Left kidney (tissue), 1 donor: ENCODE measurements at regions not wholly inside any gene's neighbourhood (a gene's known extent, or its start where the extent isn't known, plus 50 kb on each side); places are given as distances from the start of the nearest gene placed in this dataset.
"Not testable (repeated sequence)": the region's sequence is repeated elsewhere in the genome, so short reads cannot be mapped to it uniquely, and the experiment has no call there.

Source experiments
- DNase-seq: peaks from one replicate; pipeline ENCODE4 v3.0.0-alpha.2; 2013

DNA sequence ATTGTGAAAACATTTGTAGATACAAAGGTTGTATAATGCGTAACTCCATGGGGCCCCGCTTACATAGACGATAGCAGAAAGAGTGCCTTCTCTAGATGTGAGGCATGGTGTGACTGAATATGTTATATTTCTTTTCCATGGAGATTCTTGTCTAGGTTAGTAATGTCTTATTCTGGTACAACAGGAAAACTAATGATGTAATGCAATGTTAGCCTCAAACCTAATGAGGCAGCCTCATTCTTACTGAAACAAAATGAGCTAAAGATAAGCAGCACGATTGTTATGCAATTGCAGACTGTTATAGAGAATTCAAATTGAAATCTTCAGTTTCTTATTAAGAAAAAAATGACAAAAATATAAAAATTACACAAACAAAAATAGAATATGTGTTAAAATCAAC lies 171.1 kb upstream of the ANKRD50 start:
- no peak for DNase-seq

DNA sequence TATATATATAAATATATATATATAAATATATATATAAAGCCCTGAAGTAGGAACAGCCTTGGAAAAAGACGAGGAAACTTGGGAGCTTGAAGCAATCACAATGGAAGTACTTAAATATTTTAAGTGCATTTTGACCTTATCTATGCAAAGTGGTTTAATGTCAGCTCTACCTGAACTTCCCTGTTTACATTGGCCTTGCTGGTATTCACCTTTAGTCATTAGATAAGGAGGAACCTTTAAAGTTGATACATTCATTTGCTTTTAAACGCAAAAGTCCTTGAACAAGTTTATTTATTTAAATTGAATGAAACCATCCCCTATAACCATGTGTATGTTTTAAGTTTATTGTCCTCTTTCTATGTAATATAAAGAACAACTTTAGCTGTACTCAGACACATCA lies 166.7 kb upstream of the ANKRD50 start:
- no peak for DNase-seq

DNA sequence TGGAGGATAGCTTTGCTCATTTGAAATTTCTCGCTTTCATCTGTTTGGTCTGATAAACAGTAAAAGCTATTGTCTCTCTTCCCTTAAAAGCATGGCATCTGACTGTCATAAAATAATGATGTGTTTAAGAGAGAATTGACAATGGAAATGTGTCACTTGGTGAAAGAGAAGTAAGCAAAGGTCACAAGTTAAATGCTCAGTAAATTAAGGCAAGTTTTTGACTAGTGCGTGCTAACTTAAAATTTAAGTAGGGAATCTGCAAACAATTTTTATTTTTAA lies 161.6 kb upstream of the ANKRD50 start:
- DNase-seq: no peak

DNA sequence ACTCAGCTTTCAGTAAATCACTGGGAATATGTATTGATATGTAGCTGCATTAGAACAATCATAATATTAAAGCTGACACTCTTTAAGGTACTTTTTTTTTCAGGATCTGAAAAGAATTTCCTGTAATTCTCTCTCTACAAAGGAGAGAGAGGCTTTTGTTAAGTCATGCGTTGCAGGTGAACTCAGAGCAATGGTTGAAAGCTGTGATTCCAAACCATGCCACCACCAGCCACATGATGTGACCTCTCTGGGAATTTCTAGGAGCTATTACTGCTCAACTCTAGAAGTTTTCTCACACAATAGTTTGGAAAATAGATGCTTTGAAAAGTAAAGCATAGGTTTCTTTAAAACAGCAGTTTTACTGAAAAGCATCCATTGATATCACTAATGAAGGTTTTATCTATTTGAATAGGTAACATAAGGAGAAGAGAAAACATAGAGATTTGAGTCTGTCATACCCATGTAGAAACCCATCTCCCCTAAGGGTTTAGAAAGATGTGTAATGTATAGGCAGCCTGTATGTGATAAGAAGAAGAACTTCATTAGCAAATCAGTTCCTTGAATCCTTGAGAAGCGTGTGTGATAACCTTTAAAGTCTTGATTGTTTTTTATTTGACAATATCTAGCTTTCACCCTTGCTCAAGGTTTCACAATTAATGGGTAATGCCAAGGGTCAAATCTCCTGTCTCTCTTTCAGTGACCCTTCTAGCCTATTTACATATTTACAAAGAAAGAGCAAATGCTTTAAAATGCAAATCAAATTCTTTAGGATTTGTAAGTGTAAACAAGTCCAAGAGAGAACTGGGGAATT lies 161.0 kb upstream of the ANKRD50 start:
- DNase-seq: peak; percentile 12

DNA sequence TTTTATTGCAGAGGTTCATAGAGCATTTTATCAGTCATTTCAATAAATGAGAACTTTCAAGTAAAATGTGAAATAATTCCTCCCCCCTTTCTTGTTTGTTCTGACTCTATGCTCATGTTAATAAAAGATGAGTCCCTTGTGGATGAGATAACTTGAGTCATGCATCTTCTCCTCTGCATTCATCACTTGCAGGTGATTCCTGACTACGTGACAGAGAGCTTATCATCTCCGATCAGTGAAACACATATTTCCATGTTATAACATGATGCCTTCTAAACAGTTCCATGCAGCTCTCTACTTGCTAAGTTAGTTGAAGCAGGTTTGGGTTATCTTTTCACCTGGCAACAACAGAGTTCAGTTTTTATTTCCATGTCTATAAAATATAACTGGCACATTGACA lies 160.1 kb upstream of the ANKRD50 start:
- no peak for DNase-seq

DNA sequence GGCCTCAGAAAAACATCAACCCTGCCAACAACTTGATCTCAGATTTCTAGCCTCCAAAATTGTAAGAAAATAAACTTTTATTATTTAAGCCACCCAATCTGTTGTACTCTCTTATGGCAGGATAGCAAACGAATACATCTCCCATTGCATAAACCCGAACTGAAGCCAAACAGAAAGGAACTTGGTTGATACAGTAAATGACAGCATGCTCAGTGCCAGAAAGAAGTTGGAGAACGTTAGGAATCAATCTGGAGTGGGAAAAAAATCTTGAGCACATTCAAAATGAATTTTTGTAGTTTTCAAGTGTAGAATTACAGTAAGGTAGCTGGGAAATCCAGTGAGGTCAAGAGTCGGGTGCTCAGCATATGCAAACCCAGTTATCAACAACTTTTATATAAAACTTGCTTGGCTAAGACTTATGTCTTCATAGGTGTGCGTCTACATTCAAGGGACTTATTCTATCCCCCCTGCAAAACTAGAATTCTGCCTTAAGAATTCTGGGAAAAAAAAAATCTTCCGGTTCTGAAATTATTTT lies 157.5 kb upstream of the ANKRD50 start:
- no peak for DNase-seq

DNA sequence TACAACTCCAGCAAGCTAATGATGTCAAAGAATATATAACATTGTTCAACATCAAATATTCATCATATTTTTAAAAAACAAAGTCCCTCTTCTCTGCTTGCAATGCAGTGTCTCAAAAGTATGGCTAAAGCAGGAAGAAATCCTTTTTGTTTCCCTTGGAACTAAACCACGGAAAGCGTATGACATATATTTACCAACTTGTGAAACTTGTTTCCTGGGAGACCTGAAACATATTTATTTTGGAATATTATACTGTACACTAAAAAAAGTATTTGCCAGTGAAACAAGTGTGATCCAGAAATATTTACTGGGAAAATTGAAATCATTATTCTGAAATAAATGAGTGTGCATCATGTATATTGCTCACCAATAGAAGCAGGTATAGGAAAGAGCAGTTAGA lies 156.0 kb upstream of the ANKRD50 start:
- DNase-seq: no peak

DNA sequence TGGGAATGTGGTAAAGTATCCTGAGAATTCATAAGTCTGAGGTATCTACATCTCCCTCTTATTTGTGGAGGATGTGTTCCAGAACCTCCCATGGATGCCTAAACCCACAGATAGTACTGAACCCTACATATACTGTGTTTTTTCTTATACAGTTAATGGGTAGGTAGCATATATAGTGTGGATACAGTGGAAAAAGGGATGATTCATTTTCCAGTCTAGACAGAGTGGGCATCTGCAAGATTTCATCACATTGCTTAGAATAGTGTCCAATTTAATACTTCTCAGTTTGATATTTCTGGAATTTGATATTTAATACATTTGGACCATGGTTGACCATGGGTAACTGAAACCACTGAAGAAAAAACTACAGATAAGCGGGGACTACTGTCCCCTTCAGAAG lies 155.0 kb upstream of the ANKRD50 start:
- no peak for DNase-seq

DNA sequence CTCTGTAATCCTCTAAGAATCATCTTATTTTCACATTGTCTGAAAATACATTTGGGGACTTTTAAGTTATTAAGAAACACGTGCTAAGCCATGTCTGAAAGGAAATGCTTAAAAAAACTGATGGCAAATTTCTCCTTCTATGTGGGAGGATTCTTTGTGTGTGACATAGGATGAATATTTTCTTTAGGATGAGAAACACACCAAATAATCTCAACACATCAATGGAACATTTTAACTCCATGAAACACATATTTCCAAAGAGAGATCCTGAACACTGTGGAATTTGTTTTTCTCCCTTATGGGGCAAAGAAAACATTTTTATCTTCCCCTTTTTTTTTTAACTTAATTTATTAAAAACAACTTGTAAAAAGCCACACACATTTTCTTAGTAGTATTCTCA lies 153.8 kb upstream of the ANKRD50 start:
- no peak for DNase-seq

DNA sequence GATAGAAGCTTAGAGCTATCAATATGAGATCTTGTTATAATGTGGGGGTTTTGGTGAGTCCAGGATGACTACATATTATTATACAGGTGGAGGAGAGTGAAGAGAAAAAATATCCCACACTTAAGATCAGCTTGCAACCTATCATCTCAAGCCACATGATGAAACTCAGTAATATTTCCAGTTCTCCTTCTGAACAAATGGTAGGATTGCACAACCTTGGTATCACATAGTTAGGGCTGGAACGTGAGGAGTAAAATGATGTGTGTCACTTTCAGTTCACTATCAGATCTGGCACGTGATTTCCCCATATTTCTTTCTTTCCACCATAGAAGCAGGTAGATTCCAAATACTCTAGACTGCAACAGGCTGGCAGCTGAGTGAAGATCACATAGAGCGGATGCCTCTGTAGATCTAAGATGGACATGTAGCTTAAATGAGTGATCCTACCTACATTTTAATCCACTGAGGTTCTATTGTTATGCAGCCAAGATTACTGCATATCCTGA lies 150.6 kb upstream of the ANKRD50 start:
- no peak for DNase-seq

DNA sequence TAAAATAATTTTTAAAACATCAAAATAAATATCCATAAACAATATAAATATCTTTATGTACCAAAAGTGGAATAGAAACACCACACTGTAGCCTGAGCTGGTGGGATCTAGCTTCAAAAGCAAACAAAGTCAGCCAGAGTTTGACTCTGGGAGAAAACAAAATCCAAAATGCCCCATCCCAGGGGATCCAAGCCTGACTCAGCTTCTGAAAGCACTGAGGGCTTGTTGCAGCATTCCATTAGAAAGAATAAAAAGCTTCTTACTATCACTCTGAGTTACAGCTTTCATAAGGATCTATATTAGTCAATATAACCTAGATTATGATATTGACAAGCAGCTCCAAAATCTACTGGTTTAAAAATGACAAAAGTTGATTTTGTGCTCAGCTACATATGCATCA lies 149.7 kb upstream of the ANKRD50 start:
- DNase-seq: no peak

DNA sequence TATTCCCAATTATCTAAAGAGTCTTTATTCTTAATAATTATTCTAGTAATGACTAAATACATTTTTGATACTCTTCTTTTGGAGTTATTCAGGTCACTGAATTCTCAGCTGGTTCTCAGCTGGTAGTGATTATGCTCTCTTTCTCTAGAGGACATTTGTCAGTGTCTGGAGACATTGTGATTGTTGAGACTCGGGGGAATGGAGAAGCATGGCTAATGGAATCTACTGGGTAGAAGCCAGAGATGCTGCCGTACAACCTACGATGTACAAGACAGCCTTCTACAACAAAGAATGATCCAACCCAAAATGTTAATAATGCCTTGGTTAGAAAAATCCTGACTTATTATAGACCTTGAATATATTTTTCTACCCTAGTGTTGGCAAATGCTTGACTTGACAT lies 149.2 kb upstream of the ANKRD50 start:
- DNase-seq: no peak

DNA sequence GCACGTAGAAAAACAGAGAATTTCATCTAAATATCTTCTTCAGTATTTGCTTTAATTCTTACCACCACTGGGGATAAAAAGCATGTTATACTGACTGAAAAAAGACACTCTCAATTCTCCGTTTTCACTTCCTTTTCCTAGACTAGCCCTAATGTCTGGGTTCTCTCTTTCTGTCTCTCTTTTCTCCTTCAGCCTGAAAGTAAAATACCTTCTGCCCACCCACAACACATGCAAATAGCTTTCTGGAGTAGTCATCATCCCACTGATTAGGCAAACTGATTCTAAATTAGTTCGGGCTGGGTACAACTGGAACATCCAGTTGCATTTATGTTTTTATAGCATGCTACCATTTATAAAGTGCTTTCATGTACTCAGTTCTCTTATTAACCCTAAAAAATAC lies 142.4 kb upstream of the ANKRD50 start:
- DNase-seq: no peak

DNA sequence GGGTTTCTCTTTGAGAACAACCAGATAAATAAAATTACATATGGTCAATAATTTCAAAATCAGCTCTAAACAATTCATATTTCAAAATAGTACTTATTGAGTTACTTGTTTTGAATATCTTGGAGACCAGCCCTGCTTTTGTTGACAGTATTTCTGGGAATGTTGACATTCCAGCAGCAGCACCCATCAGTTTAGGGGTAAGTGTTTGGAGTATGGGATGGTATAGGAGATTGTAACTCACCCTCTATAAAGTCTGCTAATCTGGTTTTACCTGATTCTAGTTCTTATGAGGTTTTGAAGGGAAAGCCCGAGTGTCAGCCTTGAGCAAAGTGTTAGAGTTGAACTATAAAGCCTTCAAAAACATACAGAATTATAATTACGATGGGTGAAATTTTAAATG lies 139.2 kb upstream of the ANKRD50 start:
- no peak for DNase-seq

DNA sequence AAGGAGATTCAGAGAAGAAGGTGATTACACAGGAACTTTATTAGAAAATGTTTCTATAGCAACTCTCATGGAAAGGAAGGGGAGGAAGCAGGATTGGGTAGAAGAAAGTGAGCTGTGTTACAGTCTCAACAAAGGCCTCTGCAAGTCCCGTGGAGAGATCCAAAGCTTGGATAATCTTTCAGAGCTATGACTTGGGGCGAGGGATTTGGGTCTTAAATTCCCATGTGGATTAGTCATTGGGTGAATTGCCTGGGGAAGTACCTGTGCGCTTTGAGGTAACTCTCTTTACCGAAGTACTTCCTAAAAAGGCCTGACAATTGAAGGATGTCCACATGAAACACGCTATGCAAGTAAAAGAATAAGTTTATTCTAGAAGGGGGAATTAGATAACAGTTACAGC lies 133.8 kb upstream of the ANKRD50 start:
- DNase-seq: no peak

DNA sequence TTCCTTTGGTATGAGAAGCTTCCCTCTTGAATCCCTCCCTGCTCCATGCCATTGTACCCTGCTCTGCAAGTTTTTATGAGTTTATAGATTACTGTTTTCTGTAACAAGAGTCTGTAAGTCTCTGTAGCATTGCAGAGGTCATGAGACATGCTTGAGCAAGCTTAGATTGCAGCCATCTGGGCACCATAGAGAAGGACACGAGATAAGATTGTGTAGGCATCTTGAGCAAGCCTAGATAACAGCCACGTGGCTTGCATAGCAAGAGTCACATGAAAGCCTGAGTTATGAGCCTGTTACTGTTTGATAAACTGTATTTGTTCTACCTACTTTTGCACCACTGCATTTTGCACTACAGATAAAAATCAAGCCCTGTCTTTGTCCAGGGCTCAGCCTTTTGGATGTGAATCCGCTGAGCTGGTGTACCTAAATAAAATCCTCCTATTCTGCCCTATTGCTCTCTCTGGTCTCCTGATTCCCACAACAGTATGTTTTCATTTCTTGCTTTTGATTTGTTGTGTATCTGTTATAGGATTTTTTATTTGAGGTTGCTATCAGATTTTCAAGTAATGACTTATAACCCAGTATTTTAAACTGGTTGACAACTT lies 127.4 kb upstream of the ANKRD50 start:
- no peak for DNase-seq

DNA sequence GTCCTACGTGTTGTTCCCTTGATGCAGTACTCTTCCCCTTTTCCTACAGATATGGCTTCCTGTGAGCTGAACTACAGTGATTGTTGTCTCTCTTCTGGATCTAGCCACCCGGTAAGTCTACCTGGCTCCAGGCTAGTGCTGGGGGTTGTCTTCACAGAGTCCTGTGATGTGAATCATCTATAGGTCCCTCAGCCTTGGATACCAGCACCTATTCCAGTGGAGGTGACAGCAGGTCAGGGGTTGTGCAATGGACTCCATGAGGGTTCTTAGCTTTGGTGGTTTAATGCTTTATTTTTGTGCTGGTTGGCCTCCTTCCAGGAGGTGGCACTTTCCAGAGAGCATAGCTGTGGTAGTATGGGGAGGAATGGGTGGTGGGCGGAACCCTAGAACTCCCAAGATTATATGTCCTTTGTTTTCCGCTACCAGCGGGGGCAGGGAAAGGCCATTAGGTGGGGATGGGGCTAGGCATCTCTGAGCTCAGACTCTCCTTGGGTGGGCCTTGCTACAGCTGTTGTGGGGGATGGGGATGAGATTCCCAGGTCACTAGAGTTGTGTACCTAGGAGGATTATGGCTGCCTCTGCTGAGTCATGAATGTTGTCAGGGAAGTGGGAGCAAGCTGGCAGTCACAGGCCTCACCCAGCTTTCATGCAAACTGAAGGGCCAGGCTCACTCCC lies 121.4 kb upstream of the ANKRD50 start:
- DNase-seq: no peak

DNA sequence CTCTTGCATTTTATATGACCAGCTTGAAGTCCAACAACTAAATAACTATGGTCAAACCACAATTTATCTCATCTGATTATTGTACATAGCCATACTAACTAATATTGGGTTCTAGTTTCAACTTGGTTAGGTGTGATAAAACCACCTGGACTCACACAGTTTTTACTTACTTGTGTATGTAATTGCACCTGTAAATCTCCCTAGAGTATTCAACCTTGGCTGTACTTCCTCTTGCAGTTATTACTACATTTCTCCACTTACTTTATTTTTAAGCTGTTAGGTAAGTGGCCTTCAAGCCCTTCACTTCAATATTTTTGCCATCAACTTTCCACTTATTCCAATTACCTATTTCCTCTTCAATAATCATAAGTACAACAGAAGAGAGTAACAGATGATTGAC lies 115.8 kb upstream of the ANKRD50 start:
- DNase-seq: no peak

DNA sequence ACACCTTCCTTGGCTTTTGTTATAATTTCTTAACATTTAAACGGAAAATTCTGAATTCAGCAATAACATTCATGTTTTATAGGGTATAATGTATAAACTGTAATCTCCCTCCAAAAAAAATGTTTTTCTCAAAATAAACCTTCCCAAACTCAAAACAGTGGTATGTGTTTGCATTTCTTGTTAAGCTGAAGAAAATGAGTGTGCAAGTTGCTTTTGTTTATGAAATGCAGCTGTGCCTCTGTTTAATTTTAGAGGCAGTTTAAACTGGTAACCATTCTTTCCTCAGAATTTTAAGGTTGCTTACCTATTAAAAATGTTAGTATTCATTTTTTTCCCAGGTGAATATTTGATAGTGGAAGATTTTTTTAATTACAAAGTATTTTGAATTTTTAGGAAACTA lies 105.0 kb upstream of the ANKRD50 start:
- no peak for DNase-seq

DNA sequence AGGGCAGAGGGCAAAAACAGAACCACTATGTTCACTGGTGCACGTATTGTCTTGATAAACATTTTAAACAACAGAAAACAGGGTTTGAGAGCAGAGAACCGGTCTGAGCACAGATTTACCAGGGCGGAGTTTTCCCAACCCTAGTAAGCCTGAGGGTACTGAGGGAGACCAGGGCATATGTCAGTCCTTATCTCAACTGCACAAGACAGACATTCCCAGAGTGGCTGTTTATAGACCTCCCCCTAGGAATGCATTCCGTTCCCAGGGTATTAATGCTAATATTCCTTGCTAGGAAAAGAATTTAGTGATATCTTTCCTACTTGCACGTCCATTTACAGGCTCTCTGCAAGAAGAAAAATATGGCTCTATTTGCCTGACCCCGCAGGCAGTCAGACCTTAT lies 99.7 kb upstream of the ANKRD50 start:
- not testable (repeated sequence) for DNase-seq

DNA sequence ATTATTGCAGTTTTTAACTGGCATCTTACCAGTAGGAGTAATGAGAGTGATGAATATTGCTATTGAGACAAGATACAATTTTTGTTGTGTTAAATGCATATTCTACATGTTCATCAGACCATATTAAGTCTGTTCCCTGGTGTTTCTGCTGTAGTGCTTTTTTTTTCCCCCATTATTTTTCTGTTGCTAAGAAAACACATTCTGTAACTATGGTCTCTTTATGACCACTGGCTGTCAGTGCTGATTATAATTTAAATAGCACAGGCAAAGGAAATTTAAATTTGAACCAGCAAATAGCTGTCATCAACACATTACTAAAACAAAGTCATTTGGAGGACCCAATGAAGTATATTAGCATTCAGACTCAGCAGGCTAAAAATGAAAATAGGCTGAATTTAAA lies 98.3 kb upstream of the ANKRD50 start:
- peak; percentile 24 for DNase-seq

DNA sequence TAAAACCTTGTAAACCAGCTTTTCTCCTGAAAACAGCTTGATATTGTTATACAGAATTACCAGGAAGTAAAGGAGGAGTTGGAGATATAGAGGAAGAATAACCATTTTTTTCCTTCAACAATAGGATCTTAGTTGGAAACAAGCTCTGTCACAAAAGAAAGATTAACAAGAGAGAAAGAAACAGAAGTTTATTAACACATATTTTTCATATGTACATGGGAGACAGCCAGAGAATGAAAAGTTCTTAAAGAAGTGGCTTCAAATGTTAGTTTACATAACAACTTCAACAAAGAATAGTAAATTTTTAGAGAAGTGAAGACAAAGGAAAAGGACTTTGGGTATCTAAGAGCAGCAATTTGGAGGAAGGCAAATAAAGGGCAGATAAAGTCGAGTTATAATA lies 94.9 kb upstream of the ANKRD50 start:
- DNase-seq: no peak

DNA sequence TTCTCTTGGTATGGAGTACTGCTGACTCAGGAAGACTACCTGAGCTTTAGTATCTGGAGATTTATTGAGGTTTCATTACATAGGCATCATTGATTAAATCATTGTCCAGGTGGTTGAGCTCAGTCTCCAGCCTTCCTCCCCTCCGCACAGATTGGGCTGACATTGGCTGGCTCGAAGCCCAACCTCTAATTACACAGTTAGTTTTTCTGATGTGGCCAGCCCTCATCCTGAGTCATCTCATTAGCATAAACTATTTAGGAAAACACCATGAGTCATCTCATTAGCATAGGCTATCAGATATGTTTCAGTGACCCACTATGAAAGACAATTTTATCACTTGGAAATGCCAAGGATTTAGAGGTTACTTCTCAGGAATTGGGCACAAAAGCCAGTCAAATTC lies 93.9 kb upstream of the ANKRD50 start:
- DNase-seq: no peak
